ENCODE measurements at regions not wholly inside any gene's neighbourhood (a gene's known extent, or its start where the extent isn't known, plus 50 kb on each side); places are given as distances from the start of the nearest gene placed in this dataset. TPM values are rescaled to one million over a fixed set of nuclear protein-coding genes. Genes with fewer than 3 reads are reported as not detected.
"Not testable (repeated sequence)": the region's sequence is repeated elsewhere in the genome, so short reads cannot be mapped to it uniquely, and the experiment has no call there.

GRCh38 chr7:153993402-153993801, 58.8 kb upstream of the DPP6 start:
- DNase-seq (ENCODE audit: extremely low spot score); H3K36me3 ChIP-seq (ENCODE audit: insufficient read depth); H3K4me3 ChIP-seq (ENCODE audit: low read depth, low read length); H3K27ac ChIP-seq (ENCODE audit: low read depth); H3K4me1 ChIP-seq (ENCODE audit: insufficient read depth): not testable (repeated sequence)
- 82% methylated on average over 2 of the region's 2 CpGs for WGBS

GRCh38 chr7:153998896-153999295, 53.3 kb upstream of the DPP6 start:
- not testable (repeated sequence) for DNase-seq (ENCODE audit: extremely low spot score); H3K36me3 ChIP-seq (ENCODE audit: insufficient read depth)
- 84% methylated on average over 4 of the region's 4 CpGs for WGBS

More at GRCh38 chr7:153998896-153999295, 53.3 kb upstream of the DPP6 start:
- not testable (repeated sequence) for H3K27ac ChIP-seq (ENCODE audit: low read depth); H3K4me3 ChIP-seq (ENCODE audit: low read depth, low read length); H3K4me1 ChIP-seq (ENCODE audit: insufficient read depth)

Small RNAs in the stretch of these regions (small RNA-seq; reads per million reads assigned to genes)
- gene AC005588.1 (not detected), gene AC079809.1 (not detected)

Data from urinary bladder (tissue), 4 donors.